ENCODE measurements at regions not wholly inside any gene's neighbourhood (a gene's known extent, or its start where the extent isn't known, plus 50 kb on each side); places are given as distances from the start of the nearest gene placed in this dataset.

GRCh38 chr10:76763376-76763775, 874.2 kb downstream of the KCNMA1 start:
- H3K4me1 ChIP-seq (ENCODE audit: insufficient read depth, low read length): no peaks in the 10 kb centered on the region
- H3K9me3 Mint-ChIP-seq (ENCODE audit: unreplicated experiment): peaks cover 3% of the 10 kb centered on the region
- FAIRE-seq (no peak), DNase-seq (ENCODE audit: low read depth) (no peak)
- no peak overlapping the region for H3K4me3 Mint-ChIP-seq (ENCODE audit: unreplicated experiment)
- H3K27ac Mint-ChIP-seq (ENCODE audit: unreplicated experiment): no peak overlapping the region
- H3K36me3 Mint-ChIP-seq (ENCODE audit: low read depth, unreplicated experiment): no peaks in the 10 kb centered on the region
- H3K4me2 ChIP-seq (ENCODE audit: low read length): no peak overlapping the region
- no peak overlapping the region for H3K4me3 ChIP-seq (ENCODE audit: insufficient read depth, low read depth, low read length)
- H3K79me2 ChIP-seq (ENCODE audit: insufficient read depth, low read length): no peaks in the 10 kb centered on the region
- no peaks in the 10 kb centered on the region for H4K20me1 ChIP-seq (ENCODE audit: insufficient read depth, low read length)
- H3K9me3 ChIP-seq (ENCODE audit: insufficient read depth, low read depth, low read length): no peaks in the 10 kb centered on the region
- H3K27me3 ChIP-seq (ENCODE audit: insufficient read depth, low read length): no peaks in the 10 kb centered on the region
- H3K9ac ChIP-seq (ENCODE audit: low read length): no peak overlapping the region
- H3K4me1 Mint-ChIP-seq (ENCODE audit: low read depth, unreplicated experiment): no peaks in the 10 kb centered on the region
- H3K36me3 ChIP-seq (ENCODE audit: insufficient read depth, low read length): no peaks in the 10 kb centered on the region
- TF ChIP-seq EZH2 (IDR thresholded peaks at IDR 0.05; ENCODE audit: insufficient read depth, low read length) (no peak), CTCF (IDR thresholded peaks at IDR 0.05; ENCODE audit: insufficient read depth, low read depth, low read length) (no peak)
- H3K27me3 Mint-ChIP-seq (ENCODE audit: low read depth, unreplicated experiment): peaks cover 3% of the 10 kb centered on the region
- no peak overlapping the region for H2AFZ ChIP-seq (ENCODE audit: low read depth, low read length)
- no peak overlapping the region for H3K27ac ChIP-seq (ENCODE audit: low read depth, low read length)

- Mint-ChIP-seq H3K4me3 (ENCODE audit: unreplicated experiment) (no peak overlapping the region), H3K36me3 (ENCODE audit: low read depth, unreplicated experiment) (no peaks in the 10 kb centered on the region), H3K9me3 (ENCODE audit: unreplicated experiment) (peaks cover 3% of the 10 kb centered on the region), H3K4me1 (ENCODE audit: low read depth, unreplicated experiment) (peaks cover 2% of the 10 kb centered on the region), H3K27ac (ENCODE audit: unreplicated experiment) (no peak overlapping the region), H3K27me3 (ENCODE audit: low read depth, unreplicated experiment) (no peaks in the 10 kb centered on the region)
- Histone ChIP-seq H2AFZ (ENCODE audit: low read depth, low read length) (no peak overlapping the region), H3K4me2 (ENCODE audit: low read length) (no peak overlapping the region), H3K4me3 (ENCODE audit: insufficient read depth, low read depth, low read length) (no peak overlapping the region), H3K79me2 (ENCODE audit: insufficient read depth, low read length) (no peaks in the 10 kb centered on the region), H3K27me3 (ENCODE audit: insufficient read depth, low read length) (no peaks in the 10 kb centered on the region), H3K9me3 (ENCODE audit: insufficient read depth, low read depth, low read length) (no peaks in the 10 kb centered on the region), H3K4me1 (ENCODE audit: insufficient read depth, low read length) (no peaks in the 10 kb centered on the region), H3K9ac (ENCODE audit: low read length) (no peak overlapping the region), H4K20me1 (ENCODE audit: insufficient read depth, low read length) (no peaks in the 10 kb centered on the region), H3K36me3 (ENCODE audit: insufficient read depth, low read length) (no peaks in the 10 kb centered on the region), H3K27ac (ENCODE audit: low read depth, low read length) (no peak overlapping the region)
- DNase-seq (ENCODE audit: low read depth) (peak; percentile 19), FAIRE-seq (no peak)
- no peak for TF ChIP-seq CTCF (IDR thresholded peaks at IDR 0.05; ENCODE audit: insufficient read depth, low read depth, low read length)
- no peak for TF ChIP-seq EZH2 (IDR thresholded peaks at IDR 0.05; ENCODE audit: insufficient read depth, low read length)
Observed at GRCh38 chr10:76759681-76760080, 877.9 kb downstream of the KCNMA1 start.

- H3K27me3 ChIP-seq (ENCODE audit: insufficient read depth, low read length): no peaks in the 10 kb centered on the region
- H3K4me1 ChIP-seq (ENCODE audit: insufficient read depth, low read length): no peaks in the 10 kb centered on the region
- no peaks in the 10 kb centered on the region for H3K9me3 Mint-ChIP-seq (ENCODE audit: unreplicated experiment)
- no peaks in the 10 kb centered on the region for H3K79me2 ChIP-seq (ENCODE audit: insufficient read depth, low read length)
- H3K4me2 ChIP-seq (ENCODE audit: low read length): no peak overlapping the region
- H3K27ac Mint-ChIP-seq (ENCODE audit: unreplicated experiment): no peak overlapping the region
- H3K36me3 Mint-ChIP-seq (ENCODE audit: low read depth, unreplicated experiment): no peaks in the 10 kb centered on the region
- H3K4me3 ChIP-seq (ENCODE audit: insufficient read depth, low read depth, low read length): no peak overlapping the region
- H3K9me3 ChIP-seq (ENCODE audit: insufficient read depth, low read depth, low read length): no peaks in the 10 kb centered on the region
- H4K20me1 ChIP-seq (ENCODE audit: insufficient read depth, low read length): no peaks in the 10 kb centered on the region
- H3K9ac ChIP-seq (ENCODE audit: low read length): no peak overlapping the region
- no peaks in the 10 kb centered on the region for H3K36me3 ChIP-seq (ENCODE audit: insufficient read depth, low read length)
- no peaks in the 10 kb centered on the region for H3K27me3 Mint-ChIP-seq (ENCODE audit: low read depth, unreplicated experiment)
- DNase-seq (ENCODE audit: low read depth): no peak
- TF ChIP-seq EZH2 (IDR thresholded peaks at IDR 0.05; ENCODE audit: insufficient read depth, low read length): no peak
- no peak for TF ChIP-seq CTCF (IDR thresholded peaks at IDR 0.05; ENCODE audit: insufficient read depth, low read depth, low read length)
- no peak overlapping the region for H3K27ac ChIP-seq (ENCODE audit: low read depth, low read length)
- H3K4me3 Mint-ChIP-seq (ENCODE audit: unreplicated experiment): no peak overlapping the region
- no peak for FAIRE-seq
- no peaks in the 10 kb centered on the region for H3K4me1 Mint-ChIP-seq (ENCODE audit: low read depth, unreplicated experiment)
- no peak overlapping the region for H2AFZ ChIP-seq (ENCODE audit: low read depth, low read length)
Observed at GRCh38 chr10:76743169-76743568, 894.4 kb downstream of the KCNMA1 start.
